ENCODE measurements at regions not wholly inside any gene's neighbourhood (a gene's known extent, or its start where the extent isn't known, plus 50 kb on each side); places are given as distances from the start of the nearest gene placed in this dataset.
"Not testable (repeated sequence)": the region's sequence is repeated elsewhere in the genome, so short reads cannot be mapped to it uniquely, and the experiment has no call there.

- H3K27me3 ChIP-seq: no peaks in the 10 kb centered on the region
- no peak for TF ChIP-seq EP300 (IDR thresholded peaks at IDR 0.05)
- TF ChIP-seq POLR2A (IDR thresholded peaks at IDR 0.05): no peak
- TF ChIP-seq CTCF (IDR thresholded peaks at IDR 0.05): no peak
- H3K4me1 ChIP-seq (ENCODE audit: insufficient read depth): no peaks in the 10 kb centered on the region
- peak in 2 of 5 donors; percentile 7 to 10 for DNase-seq
- H3K27ac ChIP-seq: no peak overlapping the region
- H3K9me3 ChIP-seq: no peaks in the 10 kb centered on the region
- 90 to 93% (median 93%) methylated on average over 27 of the region's 27 CpGs for WGBS, 3 donors
- H3K36me3 ChIP-seq: no peaks in the 10 kb centered on the region
- intact Hi-C loops (cut with DNase I): loop anchor here in 2 of 4 donors (5.0 kb wide), 2 partner anchors 478 to 1128 kb away; no protein-coding TSS in a partner anchor
- no peak overlapping the region for H3K4me3 ChIP-seq
These were observed 240.7 kb downstream of the TFEC start for GRCh38 chr7:115789901-115790300.

DNA sequence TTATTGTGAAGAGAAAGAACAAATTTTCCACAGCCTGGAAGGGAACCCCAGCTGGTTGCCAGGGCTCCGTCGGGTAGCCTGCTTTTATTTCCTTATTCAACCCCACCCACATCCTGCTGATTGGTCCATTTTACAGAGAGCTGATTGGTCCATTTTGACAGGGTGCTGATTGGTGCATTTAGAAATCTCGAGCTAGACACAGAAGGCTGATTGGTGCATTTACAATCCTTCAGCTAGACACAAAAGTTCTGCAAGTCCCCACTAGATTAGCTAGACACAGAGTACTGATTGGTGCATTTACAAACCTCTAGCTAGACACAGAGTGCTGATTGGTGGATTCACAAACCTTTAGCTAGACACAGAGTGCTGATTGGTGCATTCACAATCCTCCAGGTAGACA is 241.1 kb downstream of the TFEC start:
- 78 to 85% (median 82%) methylated on average over 3 of the region's 3 CpGs for WGBS, 3 donors

DNA sequence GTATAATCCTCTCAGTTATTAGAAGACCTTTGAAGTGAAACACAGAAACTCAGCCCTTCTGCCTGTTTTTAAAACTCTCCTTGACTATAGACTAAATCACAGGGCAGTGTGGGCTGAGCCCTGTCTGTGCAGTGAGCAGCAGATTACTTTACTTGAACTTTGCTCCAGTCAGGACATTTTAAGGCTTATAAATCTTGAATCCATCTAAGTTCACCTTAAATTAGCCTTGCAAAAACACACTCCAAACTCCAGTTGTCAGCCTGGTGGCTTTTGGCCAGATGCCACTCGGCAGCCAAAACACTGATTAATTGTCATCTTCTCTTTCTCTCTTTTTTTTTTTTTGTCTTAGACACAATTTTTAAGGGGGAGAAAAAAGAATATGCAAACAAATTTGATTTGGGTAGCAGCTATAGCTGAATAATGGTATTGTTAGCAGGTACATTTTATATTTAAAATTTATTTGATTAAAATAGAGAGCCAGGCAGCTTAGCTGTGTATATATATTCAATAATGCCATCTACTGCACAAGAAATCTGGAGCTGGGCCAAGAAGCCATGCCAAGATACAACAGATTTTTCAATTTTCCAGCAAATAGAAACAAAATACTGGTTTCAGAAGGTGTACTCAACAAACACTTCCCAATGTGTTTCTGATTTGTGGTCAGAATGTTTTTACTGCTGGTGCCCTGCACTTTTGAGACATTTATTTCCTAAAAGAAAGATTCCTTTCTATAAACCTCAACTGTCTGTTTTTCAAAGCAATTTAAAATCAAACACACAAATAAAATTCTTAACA is 247.7 kb downstream of the TFEC start:
- H3K27ac ChIP-seq: no peak overlapping the region
- H3K27me3 ChIP-seq: no peaks in the 10 kb centered on the region
- H3K36me3 ChIP-seq: no peaks in the 10 kb centered on the region
- no peak overlapping the region for H3K4me3 ChIP-seq
- no peaks in the 10 kb centered on the region for H3K4me1 ChIP-seq (ENCODE audit: insufficient read depth)
- no peak for DNase-seq
- WGBS, 3 donors: 0 to 7% (median 5%) methylated on average over 1 of the region's 1 CpG
- H3K9me3 ChIP-seq: no peaks in the 10 kb centered on the region
- TF ChIP-seq POLR2A (IDR thresholded peaks at IDR 0.05): no peak
- no peak for TF ChIP-seq CTCF (IDR thresholded peaks at IDR 0.05)
- TF ChIP-seq EP300 (IDR thresholded peaks at IDR 0.05): no peak
- intact Hi-C loops (cut with DNase I): no loop called here

More for the DNA sequence above, 241.1 kb downstream of the TFEC start:
- not testable (repeated sequence) for H3K4me1 ChIP-seq (ENCODE audit: insufficient read depth); H3K27ac ChIP-seq; DNase-seq; H3K4me3 ChIP-seq; H3K27me3 ChIP-seq; H3K9me3 ChIP-seq; H3K36me3 ChIP-seq
- intact Hi-C loops (cut with DNase I): loop anchor here in 1 of 4 donors (5.0 kb wide), 1 partner anchor 477 kb away; no protein-coding TSS in a partner anchor

GRCh38 chr7:115779561-115779960 is 251.0 kb downstream of the TFEC start:
- Histone ChIP-seq H3K4me1 (ENCODE audit: insufficient read depth) (no peaks in the 10 kb centered on the region), H3K4me3 (no peak overlapping the region), H3K9me3 (no peaks in the 10 kb centered on the region), H3K27me3 (no peaks in the 10 kb centered on the region), H3K36me3 (no peaks in the 10 kb centered on the region), H3K27ac (no peak overlapping the region)
- no peak for DNase-seq
- intact Hi-C loops (cut with DNase I): no loop called here
- no peak for TF ChIP-seq EP300 (IDR thresholded peaks at IDR 0.05)
- no peak for TF ChIP-seq CTCF (IDR thresholded peaks at IDR 0.05)
- no peak for TF ChIP-seq POLR2A (IDR thresholded peaks at IDR 0.05)

- intact Hi-C loops (cut with DNase I): no loop called here
- WGBS, 3 donors: 84 to 92% (median 86%) methylated on average over 1 of the region's 1 CpG
These were observed 254.6 kb downstream of the TFEC start for GRCh38 chr7:115775981-115776380.

More at GRCh38 chr7:115775981-115776380, 254.6 kb downstream of the TFEC start:
- TF ChIP-seq CTCF (IDR thresholded peaks at IDR 0.05): no peak
- TF ChIP-seq POLR2A (IDR thresholded peaks at IDR 0.05): no peak
- Histone ChIP-seq H3K4me1 (ENCODE audit: insufficient read depth) (no peaks in the 10 kb centered on the region), H3K27me3 (no peaks in the 10 kb centered on the region), H3K4me3 (no peak overlapping the region), H3K9me3 (no peaks in the 10 kb centered on the region), H3K27ac (no peak overlapping the region), H3K36me3 (no peaks in the 10 kb centered on the region)
- DNase-seq: no peak

All from ovary (tissue), 7 donors.